ENCODE measurements at regions not wholly inside any gene's neighbourhood (a gene's known extent, or its start where the extent isn't known, plus 50 kb on each side); places are given as distances from the start of the nearest gene placed in this dataset.

DNA sequence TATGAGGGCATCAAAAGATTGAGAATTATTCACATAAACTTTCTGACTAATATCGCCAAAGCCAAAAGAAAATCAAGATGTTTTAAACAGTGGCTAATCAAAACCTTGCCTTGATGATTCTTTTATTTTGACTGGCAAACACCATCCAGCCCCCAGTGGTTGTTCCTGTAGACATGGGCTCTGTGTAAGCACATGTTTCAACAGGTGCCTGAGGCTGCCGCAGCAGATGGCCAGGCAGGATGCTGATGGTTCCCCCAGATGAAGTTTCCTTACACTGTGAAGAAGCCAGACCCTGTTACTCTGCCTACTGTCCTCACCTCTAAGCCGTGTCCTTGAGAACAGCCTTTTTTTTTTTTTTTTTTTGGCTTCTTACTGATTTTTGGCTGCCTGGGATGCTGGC is 146.5 kb downstream of the RAB11FIP2 start:
- TF ChIP-seq, protein P1, sequence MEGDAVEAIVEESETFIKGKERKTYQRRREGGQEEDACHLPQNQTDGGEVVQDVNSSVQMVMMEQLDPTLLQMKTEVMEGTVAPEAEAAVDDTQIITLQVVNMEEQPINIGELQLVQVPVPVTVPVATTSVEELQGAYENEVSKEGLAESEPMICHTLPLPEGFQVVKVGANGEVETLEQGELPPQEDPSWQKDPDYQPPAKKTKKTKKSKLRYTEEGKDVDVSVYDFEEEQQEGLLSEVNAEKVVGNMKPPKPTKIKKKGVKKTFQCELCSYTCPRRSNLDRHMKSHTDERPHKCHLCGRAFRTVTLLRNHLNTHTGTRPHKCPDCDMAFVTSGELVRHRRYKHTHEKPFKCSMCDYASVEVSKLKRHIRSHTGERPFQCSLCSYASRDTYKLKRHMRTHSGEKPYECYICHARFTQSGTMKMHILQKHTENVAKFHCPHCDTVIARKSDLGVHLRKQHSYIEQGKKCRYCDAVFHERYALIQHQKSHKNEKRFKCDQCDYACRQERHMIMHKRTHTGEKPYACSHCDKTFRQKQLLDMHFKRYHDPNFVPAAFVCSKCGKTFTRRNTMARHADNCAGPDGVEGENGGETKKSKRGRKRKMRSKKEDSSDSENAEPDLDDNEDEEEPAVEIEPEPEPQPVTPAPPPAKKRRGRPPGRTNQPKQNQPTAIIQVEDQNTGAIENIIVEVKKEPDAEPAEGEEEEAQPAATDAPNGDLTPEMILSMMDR (IDR thresholded peaks at IDR 0.05), result no peak
- no peak for TF ChIP-seq POLR2A (IDR thresholded peaks at IDR 0.05)
